ENCODE measurements at regions not wholly inside any gene's neighbourhood (a gene's known extent, or its start where the extent isn't known, plus 50 kb on each side); places are given as distances from the start of the nearest gene placed in this dataset.

DNA sequence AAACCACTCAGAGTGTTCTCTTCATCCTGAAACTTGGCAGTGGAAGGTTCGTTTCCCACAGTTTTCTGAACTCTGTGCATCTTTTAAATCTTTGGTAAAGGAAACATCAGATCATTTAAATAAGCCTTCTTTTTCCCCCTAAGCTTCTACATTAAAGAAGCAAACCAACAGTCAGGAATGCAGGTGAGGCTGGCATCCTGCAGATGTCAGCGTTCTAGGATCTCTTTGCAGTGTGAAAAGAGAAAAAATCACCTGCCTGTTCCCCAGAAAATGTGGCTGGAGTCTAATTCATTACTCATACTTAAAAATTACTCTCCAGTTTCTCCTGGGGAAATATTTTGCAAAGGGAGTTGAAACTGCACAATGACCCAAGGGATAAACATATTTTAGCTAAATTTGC lies 64.5 kb upstream of the ZCCHC2 start:
- H3K4me1 ChIP-seq (ENCODE audit: control insufficient read depth in 4 of 4, insufficient read depth in 4 of 4, low read length in 3 of 4) = peaks cover 7 to 27% (median 20%) of the 10 kb centered on the region in 4 donors
- no peak overlapping the region for H3K27ac ChIP-seq (ENCODE audit: low read depth in 1 of 2, low read length in 2 of 2)
- WGBS = 73% methylated on average over 2 of the region's 2 CpGs
- H3K9me3 ChIP-seq (ENCODE audit: control insufficient read depth in 4 of 4, low read length in 3 of 4) = no peaks in the 10 kb centered on the region
- DNase-seq (ENCODE audit: low spot score) = no peak
- H3K4me3 ChIP-seq (ENCODE audit: low read depth in 1 of 3, low read length in 3 of 3) = no peak overlapping the region
- H3K9ac ChIP-seq (ENCODE audit: low read depth in 1 of 2, low read length in 2 of 2) = no peak overlapping the region
- no peaks in the 10 kb centered on the region for H3K27me3 ChIP-seq (ENCODE audit: control insufficient read depth in 4 of 4, insufficient read depth in 4 of 4, low read length in 3 of 4)
- TF ChIP-seq FOXA1 (IDR thresholded peaks at IDR 0.05) = no peak
- TF ChIP-seq RAD21 (IDR thresholded peaks at IDR 0.05) = peak; percentile 6 to 31
- no peaks in the 10 kb centered on the region for H3K36me3 ChIP-seq (ENCODE audit: control insufficient read depth in 4 of 4, insufficient read depth in 3 of 4, low read depth in 1 of 4, low read length in 3 of 4)

DNA sequence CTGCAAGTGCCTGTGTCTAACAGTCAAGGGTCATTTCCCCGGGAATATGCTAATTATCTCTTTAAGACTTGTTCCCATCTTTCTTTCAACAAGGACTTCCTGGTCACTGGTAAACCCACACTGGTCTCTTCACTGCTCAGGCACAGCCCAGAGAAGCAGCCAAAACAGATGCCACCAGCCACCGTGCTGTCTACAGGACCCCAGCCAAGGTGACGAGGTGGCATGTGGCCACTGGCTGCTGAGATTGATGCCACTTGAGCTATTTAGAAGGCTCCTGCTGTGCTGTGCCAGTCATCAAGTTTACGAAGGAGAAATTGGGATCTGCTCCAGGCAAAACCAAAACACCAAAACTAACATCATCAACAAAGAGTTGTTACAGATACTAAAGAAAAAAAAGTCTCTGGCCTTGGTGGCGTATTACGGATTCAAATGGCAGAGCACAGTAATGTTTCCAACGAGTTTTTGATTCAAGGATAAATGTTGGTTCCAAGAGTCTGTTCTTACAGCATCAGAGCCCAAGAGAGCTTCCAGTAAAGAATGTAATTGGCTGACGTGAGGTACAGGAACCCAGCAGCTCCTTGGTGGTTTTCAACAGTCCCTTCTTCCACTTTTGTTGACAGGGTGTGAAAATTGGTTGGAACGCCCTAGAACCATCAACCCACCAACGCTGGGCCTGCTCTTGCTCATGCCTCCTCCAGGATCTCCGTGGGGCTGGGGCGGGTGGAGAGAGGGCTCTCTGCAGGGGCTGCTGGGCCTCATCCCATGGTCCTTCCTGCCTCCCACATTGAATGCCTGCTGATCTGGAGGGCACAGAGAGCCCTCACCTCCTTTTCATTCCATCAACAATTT lies 63.7 kb upstream of the ZCCHC2 start:
- peaks cover 5 to 25% (median 15%) of the 10 kb centered on the region in 4 donors for H3K4me1 ChIP-seq (ENCODE audit: control insufficient read depth in 4 of 4, insufficient read depth in 4 of 4, low read length in 3 of 4)
- peak overlapping the region in 1 of 2 donors; percentile 25 for H3K27ac ChIP-seq (ENCODE audit: low read depth in 1 of 2, low read length in 2 of 2)
- H3K9me3 ChIP-seq (ENCODE audit: control insufficient read depth in 4 of 4, low read length in 3 of 4) = no peaks in the 10 kb centered on the region
- WGBS = 80% methylated on average over 12 of the region's 12 CpGs
- TF ChIP-seq HNF4A (conservative IDR thresholded peaks at IDR 0.05) (no peak), SP1 (IDR thresholded peaks at IDR 0.05) (no peak), JUND (IDR thresholded peaks at IDR 0.05) (no peak), HNF4G (IDR thresholded peaks at IDR 0.05) (no peak), RXRA (IDR thresholded peaks at IDR 0.05) (no peak), FOXA2 (IDR thresholded peaks at IDR 0.05) (no peak), GABPA (IDR thresholded peaks at IDR 0.05 in 1 of 2, conservative IDR thresholded peaks at IDR 0.05 in 1 of 2) (no peak), YY1 (IDR thresholded peaks at IDR 0.05) (no peak)
- TF ChIP-seq, protein P1, sequence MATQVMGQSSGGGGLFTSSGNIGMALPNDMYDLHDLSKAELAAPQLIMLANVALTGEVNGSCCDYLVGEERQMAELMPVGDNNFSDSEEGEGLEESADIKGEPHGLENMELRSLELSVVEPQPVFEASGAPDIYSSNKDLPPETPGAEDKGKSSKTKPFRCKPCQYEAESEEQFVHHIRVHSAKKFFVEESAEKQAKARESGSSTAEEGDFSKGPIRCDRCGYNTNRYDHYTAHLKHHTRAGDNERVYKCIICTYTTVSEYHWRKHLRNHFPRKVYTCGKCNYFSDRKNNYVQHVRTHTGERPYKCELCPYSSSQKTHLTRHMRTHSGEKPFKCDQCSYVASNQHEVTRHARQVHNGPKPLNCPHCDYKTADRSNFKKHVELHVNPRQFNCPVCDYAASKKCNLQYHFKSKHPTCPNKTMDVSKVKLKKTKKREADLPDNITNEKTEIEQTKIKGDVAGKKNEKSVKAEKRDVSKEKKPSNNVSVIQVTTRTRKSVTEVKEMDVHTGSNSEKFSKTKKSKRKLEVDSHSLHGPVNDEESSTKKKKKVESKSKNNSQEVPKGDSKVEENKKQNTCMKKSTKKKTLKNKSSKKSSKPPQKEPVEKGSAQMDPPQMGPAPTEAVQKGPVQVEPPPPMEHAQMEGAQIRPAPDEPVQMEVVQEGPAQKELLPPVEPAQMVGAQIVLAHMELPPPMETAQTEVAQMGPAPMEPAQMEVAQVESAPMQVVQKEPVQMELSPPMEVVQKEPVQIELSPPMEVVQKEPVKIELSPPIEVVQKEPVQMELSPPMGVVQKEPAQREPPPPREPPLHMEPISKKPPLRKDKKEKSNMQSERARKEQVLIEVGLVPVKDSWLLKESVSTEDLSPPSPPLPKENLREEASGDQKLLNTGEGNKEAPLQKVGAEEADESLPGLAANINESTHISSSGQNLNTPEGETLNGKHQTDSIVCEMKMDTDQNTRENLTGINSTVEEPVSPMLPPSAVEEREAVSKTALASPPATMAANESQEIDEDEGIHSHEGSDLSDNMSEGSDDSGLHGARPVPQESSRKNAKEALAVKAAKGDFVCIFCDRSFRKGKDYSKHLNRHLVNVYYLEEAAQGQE (IDR thresholded peaks at IDR 0.05) = no peak
- TF ChIP-seq, protein P2, sequence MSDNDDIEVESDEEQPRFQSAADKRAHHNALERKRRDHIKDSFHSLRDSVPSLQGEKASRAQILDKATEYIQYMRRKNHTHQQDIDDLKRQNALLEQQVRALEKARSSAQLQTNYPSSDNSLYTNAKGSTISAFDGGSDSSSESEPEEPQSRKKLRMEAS (IDR thresholded peaks at IDR 0.05) = no peak
- TF ChIP-seq, protein P3, sequence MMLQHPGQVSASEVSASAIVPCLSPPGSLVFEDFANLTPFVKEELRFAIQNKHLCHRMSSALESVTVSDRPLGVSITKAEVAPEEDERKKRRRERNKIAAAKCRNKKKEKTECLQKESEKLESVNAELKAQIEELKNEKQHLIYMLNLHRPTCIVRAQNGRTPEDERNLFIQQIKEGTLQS (IDR thresholded peaks at IDR 0.05) = no peak
- TF ChIP-seq, protein P4, sequence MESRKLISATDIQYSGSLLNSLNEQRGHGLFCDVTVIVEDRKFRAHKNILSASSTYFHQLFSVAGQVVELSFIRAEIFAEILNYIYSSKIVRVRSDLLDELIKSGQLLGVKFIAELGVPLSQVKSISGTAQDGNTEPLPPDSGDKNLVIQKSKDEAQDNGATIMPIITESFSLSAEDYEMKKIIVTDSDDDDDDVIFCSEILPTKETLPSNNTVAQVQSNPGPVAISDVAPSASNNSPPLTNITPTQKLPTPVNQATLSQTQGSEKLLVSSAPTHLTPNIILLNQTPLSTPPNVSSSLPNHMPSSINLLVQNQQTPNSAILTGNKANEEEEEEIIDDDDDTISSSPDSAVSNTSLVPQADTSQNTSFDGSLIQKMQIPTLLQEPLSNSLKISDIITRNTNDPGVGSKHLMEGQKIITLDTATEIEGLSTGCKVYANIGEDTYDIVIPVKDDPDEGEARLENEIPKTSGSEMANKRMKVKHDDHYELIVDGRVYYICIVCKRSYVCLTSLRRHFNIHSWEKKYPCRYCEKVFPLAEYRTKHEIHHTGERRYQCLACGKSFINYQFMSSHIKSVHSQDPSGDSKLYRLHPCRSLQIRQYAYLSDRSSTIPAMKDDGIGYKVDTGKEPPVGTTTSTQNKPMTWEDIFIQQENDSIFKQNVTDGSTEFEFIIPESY (IDR thresholded peaks at IDR 0.05) = no peak
- DNase-seq (ENCODE audit: low spot score) = no peak
- no peaks in the 10 kb centered on the region for H3K27me3 ChIP-seq (ENCODE audit: control insufficient read depth in 4 of 4, insufficient read depth in 4 of 4, low read length in 3 of 4)
- H3K9ac ChIP-seq (ENCODE audit: low read depth in 1 of 2, low read length in 2 of 2) = no peak overlapping the region
- H3K4me3 ChIP-seq (ENCODE audit: low read depth in 1 of 3, low read length in 3 of 3) = no peak overlapping the region
- H3K36me3 ChIP-seq (ENCODE audit: control insufficient read depth in 4 of 4, insufficient read depth in 3 of 4, low read depth in 1 of 4, low read length in 3 of 4) = no peaks in the 10 kb centered on the region

Data from liver (tissue), 7 donors.